WTC11 (cell line): ENCODE measurements at regions not wholly inside any gene's neighbourhood (a gene's known extent, or its start where the extent isn't known, plus 50 kb on each side); places are given as distances from the start of the nearest gene placed in this dataset.

Experiments
- FOXJ3 ChIP-seq: sonication (generic); formaldehyde crosslinking; IDR thresholded peaks from 2 replicates; pipeline ENCODE4 v1.9.0; 2021; ENCODE audit warnings: missing genetic modification reagents, mild to moderate bottlenecking, borderline replicate concordance
- FOXP1 ChIP-seq: sonication (generic); formaldehyde crosslinking; IDR thresholded peaks from 2 replicates; pipeline ENCODE4 v1.8.0; 2022; ENCODE audit warnings: missing genetic modification reagents, mild to moderate bottlenecking, moderate library complexity, borderline replicate concordance
- NFYB ChIP-seq: sonication (generic); formaldehyde crosslinking; conservative IDR thresholded peaks from 2 replicates; pipeline ENCODE4 v1.8.0; 2022; ENCODE audit warnings: low read depth, missing genetic modification reagents
- NR2C2 ChIP-seq: sonication (generic); formaldehyde crosslinking; IDR thresholded peaks from 2 replicates; pipeline ENCODE4 v1.8.0; 2022; ENCODE audit warnings: mild to moderate bottlenecking, missing genetic modification reagents
- SMAD4 ChIP-seq: sonication (generic); formaldehyde crosslinking; IDR thresholded peaks from 2 replicates; pipeline ENCODE4 v1.8.0; 2022; ENCODE audit warnings: mild to moderate bottlenecking, missing genetic modification reagents
- TP53 ChIP-seq: sonication (generic); formaldehyde crosslinking; IDR thresholded peaks from 2 replicates; pipeline ENCODE4 v1.8.1; 2023; ENCODE audit warnings: mild to moderate bottlenecking, missing genetic modification reagents
- TF ChIP-seq, protein P1 (sequence below): sonication (generic); formaldehyde crosslinking; IDR thresholded peaks from 2 replicates; pipeline ENCODE4 v1.8.0; 2022; ENCODE audit warnings: mild to moderate bottlenecking, missing genetic modification reagents
- TF ChIP-seq, protein P2 (sequence below): fragments of 200-600 bp; IDR thresholded peaks from 2 replicates; pipeline ENCODE4 v1.8.0; 2022; ENCODE audit warnings: antibody characterized with exemption
- TF ChIP-seq, protein P3 (sequence below): sonication (generic); formaldehyde crosslinking; IDR thresholded peaks from 2 replicates; pipeline ENCODE4 v1.8.1; 2022; ENCODE audit warnings: mild to moderate bottlenecking, missing genetic modification reagents, moderate library complexity, borderline replicate concordance
- TF ChIP-seq, protein P4 (sequence below): sonication (generic); formaldehyde crosslinking; IDR thresholded peaks from 2 replicates; pipeline ENCODE4 v1.8.0; 2022; ENCODE audit warnings: mild to moderate bottlenecking, missing genetic modification reagents
- TF ChIP-seq, protein P5 (sequence below): sonication (generic); formaldehyde crosslinking; IDR thresholded peaks from 2 replicates; pipeline ENCODE4 v1.8.1; 2023; ENCODE audit warnings: mild to moderate bottlenecking, missing genetic modification reagents, moderate library complexity
- TF ChIP-seq, protein P6 (sequence below): sonication (generic); formaldehyde crosslinking; IDR thresholded peaks from 2 replicates; pipeline ENCODE4 v1.8.1; 2022; ENCODE audit warnings: low read depth, missing genetic modification reagents, borderline replicate concordance

DNA sequence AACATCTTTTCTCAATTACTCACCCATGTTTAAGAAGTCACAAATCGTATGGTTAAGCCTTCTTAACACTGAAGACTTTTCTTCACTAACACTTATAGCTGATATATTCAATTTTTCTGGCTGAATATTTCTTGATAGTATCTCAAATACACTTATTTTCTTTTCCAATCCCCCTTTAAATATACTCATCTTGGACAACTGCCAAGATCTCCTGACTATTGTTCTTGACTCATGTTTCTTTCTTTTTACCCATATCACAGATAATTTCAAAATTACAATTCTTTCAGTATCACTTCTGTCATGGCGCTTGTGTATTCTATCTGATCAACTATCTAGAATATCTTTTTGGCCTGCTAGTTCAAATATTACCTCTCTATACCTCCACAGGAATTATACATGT lies 954.3 kb upstream of the ACVR2A start:
- TF ChIP-seq, protein P1, sequence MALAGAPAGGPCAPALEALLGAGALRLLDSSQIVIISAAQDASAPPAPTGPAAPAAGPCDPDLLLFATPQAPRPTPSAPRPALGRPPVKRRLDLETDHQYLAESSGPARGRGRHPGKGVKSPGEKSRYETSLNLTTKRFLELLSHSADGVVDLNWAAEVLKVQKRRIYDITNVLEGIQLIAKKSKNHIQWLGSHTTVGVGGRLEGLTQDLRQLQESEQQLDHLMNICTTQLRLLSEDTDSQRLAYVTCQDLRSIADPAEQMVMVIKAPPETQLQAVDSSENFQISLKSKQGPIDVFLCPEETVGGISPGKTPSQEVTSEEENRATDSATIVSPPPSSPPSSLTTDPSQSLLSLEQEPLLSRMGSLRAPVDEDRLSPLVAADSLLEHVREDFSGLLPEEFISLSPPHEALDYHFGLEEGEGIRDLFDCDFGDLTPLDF (CRISPR knock-in tag): no peak
- no peak for TF ChIP-seq SMAD4 (CRISPR knock-in tag)
- TF ChIP-seq FOXJ3 (CRISPR knock-in tag): no peak
- TF ChIP-seq, protein P2, sequence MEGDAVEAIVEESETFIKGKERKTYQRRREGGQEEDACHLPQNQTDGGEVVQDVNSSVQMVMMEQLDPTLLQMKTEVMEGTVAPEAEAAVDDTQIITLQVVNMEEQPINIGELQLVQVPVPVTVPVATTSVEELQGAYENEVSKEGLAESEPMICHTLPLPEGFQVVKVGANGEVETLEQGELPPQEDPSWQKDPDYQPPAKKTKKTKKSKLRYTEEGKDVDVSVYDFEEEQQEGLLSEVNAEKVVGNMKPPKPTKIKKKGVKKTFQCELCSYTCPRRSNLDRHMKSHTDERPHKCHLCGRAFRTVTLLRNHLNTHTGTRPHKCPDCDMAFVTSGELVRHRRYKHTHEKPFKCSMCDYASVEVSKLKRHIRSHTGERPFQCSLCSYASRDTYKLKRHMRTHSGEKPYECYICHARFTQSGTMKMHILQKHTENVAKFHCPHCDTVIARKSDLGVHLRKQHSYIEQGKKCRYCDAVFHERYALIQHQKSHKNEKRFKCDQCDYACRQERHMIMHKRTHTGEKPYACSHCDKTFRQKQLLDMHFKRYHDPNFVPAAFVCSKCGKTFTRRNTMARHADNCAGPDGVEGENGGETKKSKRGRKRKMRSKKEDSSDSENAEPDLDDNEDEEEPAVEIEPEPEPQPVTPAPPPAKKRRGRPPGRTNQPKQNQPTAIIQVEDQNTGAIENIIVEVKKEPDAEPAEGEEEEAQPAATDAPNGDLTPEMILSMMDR: no peak
- TF ChIP-seq FOXP1: no peak
- TF ChIP-seq, protein P3, sequence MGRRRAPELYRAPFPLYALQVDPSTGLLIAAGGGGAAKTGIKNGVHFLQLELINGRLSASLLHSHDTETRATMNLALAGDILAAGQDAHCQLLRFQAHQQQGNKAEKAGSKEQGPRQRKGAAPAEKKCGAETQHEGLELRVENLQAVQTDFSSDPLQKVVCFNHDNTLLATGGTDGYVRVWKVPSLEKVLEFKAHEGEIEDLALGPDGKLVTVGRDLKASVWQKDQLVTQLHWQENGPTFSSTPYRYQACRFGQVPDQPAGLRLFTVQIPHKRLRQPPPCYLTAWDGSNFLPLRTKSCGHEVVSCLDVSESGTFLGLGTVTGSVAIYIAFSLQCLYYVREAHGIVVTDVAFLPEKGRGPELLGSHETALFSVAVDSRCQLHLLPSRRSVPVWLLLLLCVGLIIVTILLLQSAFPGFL: no peak
- TF ChIP-seq, protein P4, sequence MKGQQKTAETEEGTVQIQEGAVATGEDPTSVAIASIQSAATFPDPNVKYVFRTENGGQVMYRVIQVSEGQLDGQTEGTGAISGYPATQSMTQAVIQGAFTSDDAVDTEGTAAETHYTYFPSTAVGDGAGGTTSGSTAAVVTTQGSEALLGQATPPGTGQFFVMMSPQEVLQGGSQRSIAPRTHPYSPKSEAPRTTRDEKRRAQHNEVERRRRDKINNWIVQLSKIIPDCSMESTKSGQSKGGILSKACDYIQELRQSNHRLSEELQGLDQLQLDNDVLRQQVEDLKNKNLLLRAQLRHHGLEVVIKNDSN: no peak
- TF ChIP-seq, protein P5, sequence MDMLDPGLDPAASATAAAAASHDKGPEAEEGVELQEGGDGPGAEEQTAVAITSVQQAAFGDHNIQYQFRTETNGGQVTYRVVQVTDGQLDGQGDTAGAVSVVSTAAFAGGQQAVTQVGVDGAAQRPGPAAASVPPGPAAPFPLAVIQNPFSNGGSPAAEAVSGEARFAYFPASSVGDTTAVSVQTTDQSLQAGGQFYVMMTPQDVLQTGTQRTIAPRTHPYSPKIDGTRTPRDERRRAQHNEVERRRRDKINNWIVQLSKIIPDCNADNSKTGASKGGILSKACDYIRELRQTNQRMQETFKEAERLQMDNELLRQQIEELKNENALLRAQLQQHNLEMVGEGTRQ (CRISPR knock-in tag): no peak
- TF ChIP-seq, protein P6, sequence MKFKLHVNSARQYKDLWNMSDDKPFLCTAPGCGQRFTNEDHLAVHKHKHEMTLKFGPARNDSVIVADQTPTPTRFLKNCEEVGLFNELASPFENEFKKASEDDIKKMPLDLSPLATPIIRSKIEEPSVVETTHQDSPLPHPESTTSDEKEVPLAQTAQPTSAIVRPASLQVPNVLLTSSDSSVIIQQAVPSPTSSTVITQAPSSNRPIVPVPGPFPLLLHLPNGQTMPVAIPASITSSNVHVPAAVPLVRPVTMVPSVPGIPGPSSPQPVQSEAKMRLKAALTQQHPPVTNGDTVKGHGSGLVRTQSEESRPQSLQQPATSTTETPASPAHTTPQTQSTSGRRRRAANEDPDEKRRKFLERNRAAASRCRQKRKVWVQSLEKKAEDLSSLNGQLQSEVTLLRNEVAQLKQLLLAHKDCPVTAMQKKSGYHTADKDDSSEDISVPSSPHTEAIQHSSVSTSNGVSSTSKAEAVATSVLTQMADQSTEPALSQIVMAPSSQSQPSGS (CRISPR knock-in tag): no peak
- no peak for TF ChIP-seq TP53 (CRISPR knock-in tag)
- no peak for TF ChIP-seq NR2C2 (CRISPR knock-in tag)
- TF ChIP-seq NFYB (CRISPR knock-in tag): no peak
